ENCODE measurements at regions not wholly inside any gene's neighbourhood (a gene's known extent, or its start where the extent isn't known, plus 50 kb on each side); places are given as distances from the start of the nearest gene placed in this dataset.
"Not testable (repeated sequence)": the region's sequence is repeated elsewhere in the genome, so short reads cannot be mapped to it uniquely, and the experiment has no call there.

DNA sequence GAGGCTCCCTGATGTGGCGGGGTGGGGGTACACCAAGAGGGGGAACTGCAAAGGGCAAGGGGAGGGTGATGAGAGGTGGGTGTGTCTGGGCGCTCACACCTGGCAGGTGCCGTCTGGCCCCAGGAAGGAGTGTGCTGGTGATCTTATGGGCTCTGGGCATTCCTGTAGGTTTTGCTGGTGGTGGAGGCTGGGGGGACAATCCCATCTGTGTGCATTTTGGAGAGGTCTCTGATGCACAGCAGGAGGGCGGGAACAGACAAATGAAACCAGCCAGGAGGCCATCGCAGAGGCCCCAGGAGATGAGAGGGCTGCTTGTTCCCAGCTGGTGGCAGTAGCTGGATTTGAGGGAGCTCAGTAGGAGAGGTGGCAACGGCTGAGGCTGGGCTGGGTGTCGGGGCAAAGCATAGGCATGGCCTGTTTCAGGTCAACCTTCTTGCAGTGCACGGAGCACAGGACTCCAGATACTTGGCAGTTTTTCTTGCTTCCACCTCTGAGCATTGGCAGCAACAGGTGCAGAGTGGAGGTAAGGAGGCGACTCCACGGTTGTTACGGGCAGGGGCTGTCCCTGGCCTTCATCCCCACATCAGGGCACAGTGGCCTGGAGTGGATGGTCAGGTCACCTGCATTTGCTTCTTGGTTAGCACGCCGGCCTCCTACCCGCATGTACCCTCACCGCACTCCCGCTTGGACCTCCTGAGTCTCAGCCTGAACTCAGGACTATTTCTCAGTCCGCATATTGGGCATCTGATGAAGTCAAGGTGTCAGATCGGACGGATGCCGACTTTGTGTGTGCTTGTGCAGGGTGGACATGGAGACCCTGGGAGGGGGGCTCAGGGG, 194.2 kb upstream of the HDAC4 start:
- H3K4me1 ChIP-seq (ENCODE audit: insufficient read depth, poor library complexity, severe bottlenecking): no peaks in the 10 kb centered on the region
- H3K36me3 ChIP-seq (ENCODE audit: low read depth): no peaks in the 10 kb centered on the region
- H3K9me3 ChIP-seq (ENCODE audit: severe bottlenecking): no peaks in the 10 kb centered on the region
- TF ChIP-seq, protein P1, sequence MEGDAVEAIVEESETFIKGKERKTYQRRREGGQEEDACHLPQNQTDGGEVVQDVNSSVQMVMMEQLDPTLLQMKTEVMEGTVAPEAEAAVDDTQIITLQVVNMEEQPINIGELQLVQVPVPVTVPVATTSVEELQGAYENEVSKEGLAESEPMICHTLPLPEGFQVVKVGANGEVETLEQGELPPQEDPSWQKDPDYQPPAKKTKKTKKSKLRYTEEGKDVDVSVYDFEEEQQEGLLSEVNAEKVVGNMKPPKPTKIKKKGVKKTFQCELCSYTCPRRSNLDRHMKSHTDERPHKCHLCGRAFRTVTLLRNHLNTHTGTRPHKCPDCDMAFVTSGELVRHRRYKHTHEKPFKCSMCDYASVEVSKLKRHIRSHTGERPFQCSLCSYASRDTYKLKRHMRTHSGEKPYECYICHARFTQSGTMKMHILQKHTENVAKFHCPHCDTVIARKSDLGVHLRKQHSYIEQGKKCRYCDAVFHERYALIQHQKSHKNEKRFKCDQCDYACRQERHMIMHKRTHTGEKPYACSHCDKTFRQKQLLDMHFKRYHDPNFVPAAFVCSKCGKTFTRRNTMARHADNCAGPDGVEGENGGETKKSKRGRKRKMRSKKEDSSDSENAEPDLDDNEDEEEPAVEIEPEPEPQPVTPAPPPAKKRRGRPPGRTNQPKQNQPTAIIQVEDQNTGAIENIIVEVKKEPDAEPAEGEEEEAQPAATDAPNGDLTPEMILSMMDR (IDR thresholded peaks at IDR 0.05; ENCODE audit: poor library complexity, severe bottlenecking): no peak
- DNase-seq (ENCODE audit: low spot score) (peak; percentile 33), ATAC-seq (ENCODE audit: low read depth) (no peak)
- H3K4me3 ChIP-seq (ENCODE audit: severe bottlenecking): no peak overlapping the region
- H3K27me3 ChIP-seq (ENCODE audit: insufficient read depth, poor library complexity, severe bottlenecking): no peaks in the 10 kb centered on the region
- H3K27ac ChIP-seq (ENCODE audit: poor library complexity, severe bottlenecking): no peak overlapping the region

DNA sequence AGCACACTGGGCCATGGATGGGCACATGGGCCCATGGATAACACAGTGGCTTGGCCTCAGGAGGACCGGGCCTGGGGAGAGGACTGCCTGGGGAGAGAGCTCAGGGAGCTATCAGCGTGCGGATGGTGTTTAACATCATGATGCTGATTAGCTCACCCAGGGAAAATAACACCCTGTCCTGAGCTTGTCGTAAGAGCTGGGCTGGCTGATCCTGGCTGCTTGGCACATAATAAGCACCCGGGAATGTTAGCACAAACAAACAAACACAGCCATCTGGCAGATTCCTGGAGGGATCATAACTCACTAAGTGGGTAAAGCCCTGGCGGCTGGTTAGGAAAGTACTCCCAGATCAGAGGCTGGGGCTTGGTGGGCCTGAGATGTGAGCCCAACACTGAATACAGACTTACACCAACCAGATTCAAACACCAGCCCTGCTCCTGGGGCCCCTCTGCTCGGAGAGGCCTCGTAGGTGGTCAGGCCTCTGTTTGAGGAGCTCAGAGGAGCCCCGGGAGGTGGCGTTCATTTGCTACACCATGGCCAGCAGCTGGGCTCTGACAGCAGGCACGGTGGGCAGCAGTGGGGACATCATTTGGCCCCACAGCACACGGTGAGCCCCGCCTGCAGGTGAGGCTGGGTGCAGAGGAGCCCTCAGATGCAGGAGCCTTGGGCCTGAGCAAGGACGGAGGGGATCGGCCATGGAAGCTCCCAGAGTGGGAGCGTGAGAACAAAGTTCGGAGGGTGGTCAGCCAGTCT, 193.4 kb upstream of the HDAC4 start:
- TF ChIP-seq, protein P1 (IDR thresholded peaks at IDR 0.05; ENCODE audit: poor library complexity, severe bottlenecking): no peak
- Histone ChIP-seq H3K27ac (ENCODE audit: poor library complexity, severe bottlenecking) (no peak overlapping the region), H3K4me1 (ENCODE audit: insufficient read depth, poor library complexity, severe bottlenecking) (no peaks in the 10 kb centered on the region), H3K36me3 (ENCODE audit: low read depth) (no peaks in the 10 kb centered on the region), H3K27me3 (ENCODE audit: insufficient read depth, poor library complexity, severe bottlenecking) (no peaks in the 10 kb centered on the region), H3K4me3 (ENCODE audit: severe bottlenecking) (no peak overlapping the region), H3K9me3 (ENCODE audit: severe bottlenecking) (no peaks in the 10 kb centered on the region)
- DNase-seq (ENCODE audit: low spot score) (no peak), ATAC-seq (ENCODE audit: low read depth) (no peak)

DNA sequence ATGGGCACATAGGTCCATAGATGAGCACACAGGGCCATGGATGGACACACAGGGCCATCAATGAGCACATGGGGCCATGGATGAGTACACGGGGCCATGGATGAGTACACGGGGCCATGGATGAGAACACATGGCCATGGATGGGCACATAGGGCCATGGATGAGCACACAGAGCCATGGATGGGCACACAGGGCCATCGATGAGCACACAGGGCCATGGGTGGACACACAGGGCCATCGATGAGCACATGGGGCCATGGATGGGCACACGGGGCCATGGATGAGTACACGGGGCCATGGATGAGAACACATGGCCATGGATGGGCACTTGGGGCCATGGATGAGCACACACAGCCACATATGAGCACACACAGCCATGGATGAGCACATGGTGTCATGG, 192.6 kb upstream of the HDAC4 start:
- no peaks in the 10 kb centered on the region for H3K9me3 ChIP-seq (ENCODE audit: severe bottlenecking)
- H3K27ac ChIP-seq (ENCODE audit: poor library complexity, severe bottlenecking): no peak overlapping the region
- no peaks in the 10 kb centered on the region for H3K27me3 ChIP-seq (ENCODE audit: insufficient read depth, poor library complexity, severe bottlenecking)
- no peaks in the 10 kb centered on the region for H3K4me1 ChIP-seq (ENCODE audit: insufficient read depth, poor library complexity, severe bottlenecking)
- DNase-seq (ENCODE audit: low spot score): no peak
- no peak overlapping the region for H3K4me3 ChIP-seq (ENCODE audit: severe bottlenecking)
- ATAC-seq (ENCODE audit: low read depth): no peak
- TF ChIP-seq, protein P1 (IDR thresholded peaks at IDR 0.05; ENCODE audit: poor library complexity, severe bottlenecking): no peak
- H3K36me3 ChIP-seq (ENCODE audit: low read depth): no peaks in the 10 kb centered on the region

DNA sequence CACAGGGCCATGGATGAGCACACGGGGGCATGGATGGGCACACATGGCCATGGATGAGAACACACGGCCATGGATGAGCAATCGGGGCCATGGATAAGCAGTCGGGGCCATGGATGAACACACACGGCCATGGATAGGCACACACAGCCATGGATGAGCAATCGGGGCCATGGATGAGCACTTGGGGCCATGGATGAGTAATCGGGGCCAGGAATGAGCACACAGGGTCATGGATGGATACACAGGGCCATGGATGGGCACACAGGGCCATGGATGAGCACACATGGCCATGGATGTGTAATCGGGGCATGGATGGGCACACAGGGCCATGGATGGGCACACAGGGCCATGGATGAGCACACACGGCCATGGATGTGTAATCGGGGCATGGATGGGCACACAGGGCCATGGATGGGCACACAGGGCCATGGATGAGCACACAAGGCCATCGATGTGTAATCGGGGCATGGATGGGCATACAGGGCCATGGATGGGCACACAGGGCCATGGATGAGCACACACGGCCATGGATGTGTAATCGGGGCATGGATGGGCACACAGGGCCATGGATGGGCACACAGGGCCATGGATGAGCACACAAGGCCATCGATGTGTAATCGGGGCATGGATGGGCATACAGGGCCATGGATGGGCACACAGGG, 191.9 kb upstream of the HDAC4 start:
- not testable (repeated sequence) for ATAC-seq (ENCODE audit: low read depth); H3K9me3 ChIP-seq (ENCODE audit: severe bottlenecking)

More for the DNA sequence above, 191.9 kb upstream of the HDAC4 start:
- H3K4me3 ChIP-seq (ENCODE audit: severe bottlenecking); H3K27me3 ChIP-seq (ENCODE audit: insufficient read depth, poor library complexity, severe bottlenecking); DNase-seq (ENCODE audit: low spot score); H3K4me1 ChIP-seq (ENCODE audit: insufficient read depth, poor library complexity, severe bottlenecking); H3K27ac ChIP-seq (ENCODE audit: poor library complexity, severe bottlenecking); H3K36me3 ChIP-seq (ENCODE audit: low read depth): not testable (repeated sequence)
